ENCODE measurements at regions not wholly inside any gene's neighbourhood (a gene's known extent, or its start where the extent isn't known, plus 50 kb on each side); places are given as distances from the start of the nearest gene placed in this dataset.

- Histone ChIP-seq H3K9ac (ENCODE audit: low read length) (no peak overlapping the region), H3K79me2 (ENCODE audit: low read length) (no peaks in the 10 kb centered on the region), H3K4me1 (ENCODE audit: low read length) (no peaks in the 10 kb centered on the region), H4K20me1 (ENCODE audit: insufficient read depth, low read depth, low read length) (no peaks in the 10 kb centered on the region), H2AFZ (ENCODE audit: low read length) (no peak overlapping the region), H3K4me3 (ENCODE audit: low read length) (no peak overlapping the region), H3K27me3 (ENCODE audit: low read length) (no peaks in the 10 kb centered on the region), H3K27ac (ENCODE audit: low read length) (no peak overlapping the region), H3K9me3 (ENCODE audit: low read length) (peaks cover 6% of the 10 kb centered on the region), H3K4me2 (ENCODE audit: low read depth, low read length, poor library complexity, severe bottlenecking) (no peak overlapping the region), H3K36me3 (ENCODE audit: insufficient read depth, low read length) (no peaks in the 10 kb centered on the region), H3K9me2 (replicated peaks; ENCODE audit: insufficient read depth, low read length) (no peaks in the 10 kb centered on the region)
- no peak for DNase-seq
Observed at GRCh38 chr21:27584256-27584655, 617.4 kb upstream of the ADAMTS5 start.

GRCh38 chr21:27582948-27583430 lies 616.1 kb upstream of the ADAMTS5 start:
- no peak overlapping the region for H2AFZ ChIP-seq (ENCODE audit: low read length)
- no peak for DNase-seq
- H4K20me1 ChIP-seq (ENCODE audit: insufficient read depth, low read depth, low read length): no peaks in the 10 kb centered on the region
- no peak overlapping the region for H3K27ac ChIP-seq (ENCODE audit: low read length)
- peaks cover 3% of the 10 kb centered on the region for H3K9me3 ChIP-seq (ENCODE audit: low read length)
- H3K4me1 ChIP-seq (ENCODE audit: low read length): no peaks in the 10 kb centered on the region
- no peak overlapping the region for H3K4me2 ChIP-seq (ENCODE audit: low read depth, low read length, poor library complexity, severe bottlenecking)
- no peak overlapping the region for H3K4me3 ChIP-seq (ENCODE audit: low read length)
- H3K9ac ChIP-seq (ENCODE audit: low read length): no peak overlapping the region
- H3K27me3 ChIP-seq (ENCODE audit: low read length): no peaks in the 10 kb centered on the region
- no peaks in the 10 kb centered on the region for H3K79me2 ChIP-seq (ENCODE audit: low read length)
- H3K9me2 ChIP-seq (replicated peaks; ENCODE audit: insufficient read depth, low read length): no peaks in the 10 kb centered on the region
- H3K36me3 ChIP-seq (ENCODE audit: insufficient read depth, low read length): no peaks in the 10 kb centered on the region

DNA sequence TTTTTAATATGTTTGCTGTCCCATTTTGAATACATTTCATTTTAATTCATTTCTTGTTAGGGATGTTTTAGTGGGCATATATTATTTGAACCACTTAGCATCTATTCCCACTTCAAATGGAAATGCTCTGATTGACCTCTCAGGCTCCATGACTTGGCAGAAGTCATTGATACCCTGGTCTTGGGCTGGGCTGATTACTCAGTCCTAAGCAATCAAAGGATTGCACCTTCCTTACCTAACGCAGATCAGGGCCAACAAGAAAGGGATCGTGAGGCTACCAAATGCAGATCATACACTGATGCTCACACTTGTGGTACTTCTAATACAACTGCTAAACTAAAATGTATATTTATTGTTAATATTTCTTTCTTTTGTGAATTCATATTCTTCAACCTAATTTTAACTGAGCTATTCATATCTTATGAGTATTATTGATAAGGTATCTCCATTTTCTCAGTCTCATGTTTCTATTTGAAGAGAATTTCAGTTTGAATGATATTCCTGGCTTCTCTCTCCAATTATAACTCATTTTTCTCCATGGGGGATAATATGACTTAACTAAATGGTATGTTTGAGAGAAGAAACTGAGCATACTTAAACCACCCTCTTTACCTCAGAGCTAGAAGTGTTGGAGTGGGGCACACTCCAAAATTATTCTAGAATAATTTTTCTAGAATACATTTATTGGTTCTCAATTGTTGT lies 615.5 kb upstream of the ADAMTS5 start:
- H3K79me2 ChIP-seq (ENCODE audit: low read length): no peaks in the 10 kb centered on the region
- H3K9me2 ChIP-seq (replicated peaks; ENCODE audit: insufficient read depth, low read length): no peaks in the 10 kb centered on the region
- H3K36me3 ChIP-seq (ENCODE audit: insufficient read depth, low read length): no peaks in the 10 kb centered on the region
- H2AFZ ChIP-seq (ENCODE audit: low read length): no peak overlapping the region
- H3K4me1 ChIP-seq (ENCODE audit: low read length): no peaks in the 10 kb centered on the region
- H3K27ac ChIP-seq (ENCODE audit: low read length): no peak overlapping the region
- H4K20me1 ChIP-seq (ENCODE audit: insufficient read depth, low read depth, low read length): no peaks in the 10 kb centered on the region
- no peak for DNase-seq
- peaks cover 3% of the 10 kb centered on the region for H3K9me3 ChIP-seq (ENCODE audit: low read length)
- no peak overlapping the region for H3K4me3 ChIP-seq (ENCODE audit: low read length)
- H3K4me2 ChIP-seq (ENCODE audit: low read depth, low read length, poor library complexity, severe bottlenecking): no peak overlapping the region
- no peaks in the 10 kb centered on the region for H3K27me3 ChIP-seq (ENCODE audit: low read length)
- H3K9ac ChIP-seq (ENCODE audit: low read length): no peak overlapping the region

DNA sequence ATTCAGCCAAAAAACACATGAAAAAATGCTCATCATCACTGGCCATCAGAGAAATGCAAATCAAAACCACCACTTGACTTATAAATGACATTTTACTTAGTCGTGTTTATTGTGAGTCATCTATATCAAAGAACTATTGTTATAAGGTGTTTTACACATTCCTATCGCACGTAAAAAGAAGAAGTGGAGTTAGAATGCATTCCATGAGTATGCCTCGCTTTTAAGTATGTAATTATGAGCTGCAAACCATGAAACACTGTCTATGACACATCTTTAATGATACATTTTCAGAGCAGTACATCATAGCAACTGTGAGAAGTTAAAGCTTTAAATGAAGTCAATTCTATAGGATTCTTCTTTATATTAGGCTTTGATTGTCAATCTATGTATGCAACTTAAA lies 614.3 kb upstream of the ADAMTS5 start:
- Histone ChIP-seq H3K4me1 (ENCODE audit: low read length) (no peaks in the 10 kb centered on the region), H3K9me3 (ENCODE audit: low read length) (no peaks in the 10 kb centered on the region; the same call in none of the 2 replicates), H2AFZ (ENCODE audit: low read length) (no peak overlapping the region), H3K27ac (ENCODE audit: low read length) (no peak overlapping the region), H3K27me3 (ENCODE audit: low read length) (no peaks in the 10 kb centered on the region), H3K4me3 (ENCODE audit: low read length) (no peak overlapping the region), H3K79me2 (ENCODE audit: low read length) (no peaks in the 10 kb centered on the region), H3K9me2 (replicated peaks; ENCODE audit: insufficient read depth, low read length) (no peaks in the 10 kb centered on the region), H3K9ac (ENCODE audit: low read length) (no peak overlapping the region), H3K4me2 (ENCODE audit: low read depth, low read length, poor library complexity, severe bottlenecking) (no peak overlapping the region), H3K36me3 (ENCODE audit: insufficient read depth, low read length) (no peaks in the 10 kb centered on the region), H4K20me1 (ENCODE audit: insufficient read depth, low read depth, low read length) (no peaks in the 10 kb centered on the region)
- DNase-seq: no peak

- no peak overlapping the region for H3K27ac ChIP-seq (ENCODE audit: low read length)
- DNase-seq: no peak
- H3K36me3 ChIP-seq (ENCODE audit: insufficient read depth, low read length): no peaks in the 10 kb centered on the region
- H3K4me3 ChIP-seq (ENCODE audit: low read length): no peak overlapping the region
- H4K20me1 ChIP-seq (ENCODE audit: insufficient read depth, low read depth, low read length): no peaks in the 10 kb centered on the region
- no peaks in the 10 kb centered on the region for H3K79me2 ChIP-seq (ENCODE audit: low read length)
- H2AFZ ChIP-seq (ENCODE audit: low read length): no peak overlapping the region
- no peaks in the 10 kb centered on the region for H3K27me3 ChIP-seq (ENCODE audit: low read length)
- H3K4me1 ChIP-seq (ENCODE audit: low read length): no peaks in the 10 kb centered on the region
- H3K9me2 ChIP-seq (replicated peaks; ENCODE audit: insufficient read depth, low read length): no peaks in the 10 kb centered on the region
- H3K4me2 ChIP-seq (ENCODE audit: low read depth, low read length, poor library complexity, severe bottlenecking): no peak overlapping the region
- H3K9me3 ChIP-seq (ENCODE audit: low read length): peaks cover 2% of the 10 kb centered on the region
- H3K9ac ChIP-seq (ENCODE audit: low read length): no peak overlapping the region
Observed at GRCh38 chr21:27580276-27580675, 613.4 kb upstream of the ADAMTS5 start.

GRCh38 chr21:27578741-27579265 lies 611.9 kb upstream of the ADAMTS5 start:
- H3K9me2 ChIP-seq (replicated peaks; ENCODE audit: insufficient read depth, low read length): no peaks in the 10 kb centered on the region
- H2AFZ ChIP-seq (ENCODE audit: low read length): no peak overlapping the region
- H4K20me1 ChIP-seq (ENCODE audit: insufficient read depth, low read depth, low read length): no peaks in the 10 kb centered on the region
- H3K27me3 ChIP-seq (ENCODE audit: low read length): no peaks in the 10 kb centered on the region
- no peak overlapping the region for H3K4me3 ChIP-seq (ENCODE audit: low read length)
- no peak for DNase-seq
- peaks cover 5% of the 10 kb centered on the region for H3K9me3 ChIP-seq (ENCODE audit: low read length)
- no peaks in the 10 kb centered on the region for H3K79me2 ChIP-seq (ENCODE audit: low read length)
- H3K9ac ChIP-seq (ENCODE audit: low read length): no peak overlapping the region
- H3K36me3 ChIP-seq (ENCODE audit: insufficient read depth, low read length): no peaks in the 10 kb centered on the region
- no peak overlapping the region for H3K27ac ChIP-seq (ENCODE audit: low read length)
- H3K4me2 ChIP-seq (ENCODE audit: low read depth, low read length, poor library complexity, severe bottlenecking): no peak overlapping the region
- no peaks in the 10 kb centered on the region for H3K4me1 ChIP-seq (ENCODE audit: low read length)

DNA sequence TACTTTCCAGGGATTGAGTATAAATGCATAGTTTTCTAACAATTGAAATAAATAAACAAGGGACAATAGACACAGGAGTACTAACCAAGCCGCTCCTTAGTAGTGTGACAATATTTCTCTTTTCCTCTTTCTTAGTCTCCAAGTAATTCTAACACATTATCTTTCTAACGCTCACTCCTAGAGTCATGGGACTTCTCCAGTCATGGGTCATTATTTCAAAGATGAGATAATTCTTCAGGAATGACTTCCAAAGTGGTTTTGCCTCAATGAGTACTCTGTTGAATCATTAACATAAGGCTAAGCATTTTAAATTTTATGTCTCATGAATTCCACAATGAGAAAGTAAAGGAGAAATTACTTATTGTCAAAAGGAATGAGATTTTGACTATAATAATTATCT lies 605.8 kb upstream of the ADAMTS5 start:
- Histone ChIP-seq H3K36me3 (ENCODE audit: insufficient read depth, low read length) (no peaks in the 10 kb centered on the region), H3K9me3 (ENCODE audit: low read length) (peaks cover 5% of the 10 kb centered on the region; the same call in 1 of the 2 replicates), H3K79me2 (ENCODE audit: low read length) (no peaks in the 10 kb centered on the region), H3K4me1 (ENCODE audit: low read length) (no peaks in the 10 kb centered on the region), H3K9ac (ENCODE audit: low read length) (no peak overlapping the region), H2AFZ (ENCODE audit: low read length) (no peak overlapping the region), H3K27me3 (ENCODE audit: low read length) (no peaks in the 10 kb centered on the region), H3K27ac (ENCODE audit: low read length) (no peak overlapping the region), H3K9me2 (replicated peaks; ENCODE audit: insufficient read depth, low read length) (no peaks in the 10 kb centered on the region), H3K4me2 (ENCODE audit: low read depth, low read length, poor library complexity, severe bottlenecking) (no peak overlapping the region), H4K20me1 (ENCODE audit: insufficient read depth, low read depth, low read length) (no peaks in the 10 kb centered on the region), H3K4me3 (ENCODE audit: low read length) (no peak overlapping the region)
- no peak for DNase-seq

DNA sequence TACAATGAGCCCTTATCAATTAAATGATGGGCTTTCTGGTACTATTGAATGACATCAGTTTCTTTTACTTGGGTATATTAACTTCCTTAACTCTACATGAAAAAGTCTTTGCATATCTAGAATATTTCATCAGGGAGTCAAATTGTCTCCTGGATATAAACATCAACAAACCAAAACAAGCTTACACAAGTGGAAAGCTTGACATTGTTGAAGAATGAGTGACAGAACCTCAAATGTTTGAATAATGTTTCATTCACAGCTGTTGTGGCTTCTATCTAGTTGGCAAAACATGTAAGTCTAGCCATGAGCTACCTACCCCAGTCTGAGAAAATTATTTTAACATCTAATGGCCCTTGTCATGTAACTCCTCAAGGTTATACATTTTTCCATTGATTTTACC lies 604.8 kb upstream of the ADAMTS5 start:
- Histone ChIP-seq H3K9me2 (replicated peaks; ENCODE audit: insufficient read depth, low read length) (no peaks in the 10 kb centered on the region), H3K79me2 (ENCODE audit: low read length) (no peaks in the 10 kb centered on the region), H2AFZ (ENCODE audit: low read length) (no peak overlapping the region), H3K9ac (ENCODE audit: low read length) (no peak overlapping the region), H4K20me1 (ENCODE audit: insufficient read depth, low read depth, low read length) (no peaks in the 10 kb centered on the region), H3K9me3 (ENCODE audit: low read length) (peaks cover 5% of the 10 kb centered on the region; the same call in 1 of the 2 replicates), H3K4me2 (ENCODE audit: low read depth, low read length, poor library complexity, severe bottlenecking) (no peak overlapping the region), H3K36me3 (ENCODE audit: insufficient read depth, low read length) (no peaks in the 10 kb centered on the region), H3K4me3 (ENCODE audit: low read length) (no peak overlapping the region), H3K27ac (ENCODE audit: low read length) (no peak overlapping the region), H3K27me3 (ENCODE audit: low read length) (no peaks in the 10 kb centered on the region), H3K4me1 (ENCODE audit: low read length) (no peaks in the 10 kb centered on the region)
- DNase-seq: no peak
